Endothelial cell of umbilical vein (primary cell): ENCODE measurements at regions not wholly inside any gene's neighbourhood (a gene's known extent, or its start where the extent isn't known, plus 50 kb on each side); places are given as distances from the start of the nearest gene placed in this dataset.

ENCODE experiments used
- BruUV-seq: library from RNA; stranded (reverse); fragments of 400-500 nt; replicated peaks from 2 replicates; lab custom pipeline; 2021; lab: Mats Ljungman, UMichigan
- CTCF ChIA-PET: fragments of 300-600, 350-600 bp; sonication (Branson Sonifier 250); formaldehyde crosslinking; loops from one replicate; lab custom pipeline; 2021; ENCODE audit warnings: antibody characterized with exemption, inconsistent platforms; lab: Charles Lee
- POLR2A ChIA-PET: fragments of 300-600, 350-600 bp; sonication (Branson Sonifier 250); formaldehyde crosslinking; loops from one replicate; lab custom pipeline; 2021; ENCODE audit warnings: antibody characterized with exemption, inconsistent platforms; lab: Charles Lee
- DNase-seq: peaks from one replicate; pipeline ENCODE4 v3.0.0-alpha.2; 2011; ENCODE audit warnings: low read depth, low spot score
- FAIRE-seq: peaks from 2 replicates; lab custom pipeline; 2011; peaks lifted over from hg19 to GRCh38; lab: Jason Lieb, UNC
- H2AFZ ChIP-seq: 2 replicates; pipeline ENCODE4 v1.6.0; 2012; ENCODE audit warnings: low read depth, low read length, control low read depth, inconsistent platforms
- H3K27ac ChIP-seq: 2 replicates; pipeline ENCODE4 v1.5.1; 2011; ENCODE audit warnings: low read depth, mild to moderate bottlenecking, control low read depth, low read length, moderate library complexity; ENCODE audit not compliant: insufficient read depth
- H3K27me3 ChIP-seq, 2 experiments: 2 replicates each; pipeline versions ENCODE4 v1.6.0 to v1.6.1; 2011; ENCODE audit warnings: low read length in 2 of 2, mixed read lengths in 1 of 2; ENCODE audit not compliant: control insufficient read depth in 2 of 2, insufficient read depth in 2 of 2
- H3K36me3 ChIP-seq, 2 experiments: 2 replicates in 1 of 2; 3 replicates in 1 of 2; pipeline ENCODE4 v1.5.1; 2011; ENCODE audit warnings: low read length in 2 of 2, mild to moderate bottlenecking in 1 of 2, moderate library complexity in 1 of 2; ENCODE audit not compliant: control insufficient read depth in 2 of 2, insufficient read depth in 2 of 2; ENCODE audit errors: extremely low read depth in 1 of 2
- H3K4me1 ChIP-seq: 3 replicates; pipeline ENCODE4 v1.5.1; 2011; ENCODE audit warnings: mild to moderate bottlenecking, low read length; ENCODE audit not compliant: control insufficient read depth, insufficient read depth; ENCODE audit errors: extremely low read depth
- H3K4me2 ChIP-seq: 2 replicates; pipeline ENCODE4 v1.6.1; 2011; ENCODE audit warnings: low read length, control low read depth, mixed read lengths; ENCODE audit not compliant: insufficient read depth
- H3K4me3 ChIP-seq, 3 experiments: fragments of 200-600 bp in 1 of 3; sonication (generic), shearing (Covaris generic) in 1 of 3; replicated peaks in 1 of 3; 2 replicates each; pipeline ENCODE4 v1.5.1; 2011 to 2016; ENCODE audit warnings: control low read depth in 3 of 3, low read length in 3 of 3, mild to moderate bottlenecking in 2 of 3, inconsistent platforms in 1 of 3, low read depth in 1 of 3, moderate library complexity in 1 of 3; ENCODE audit not compliant: insufficient read depth in 1 of 3
- H3K79me2 ChIP-seq: 2 replicates; pipeline ENCODE4 v1.6.0; 2012; ENCODE audit warnings: low read length, inconsistent platforms; ENCODE audit not compliant: control insufficient read depth, insufficient read depth
- H3K9ac ChIP-seq: replicated peaks from 2 replicates; pipeline ENCODE3; 2011; ENCODE audit warnings: low read length, control low read depth; ENCODE audit not compliant: insufficient read depth; ENCODE audit errors: extremely low read depth
- H3K9me1 ChIP-seq: replicated peaks from 3 replicates; pipeline ENCODE4 v1.6.0; 2011; ENCODE audit warnings: mild to moderate bottlenecking, low read length; ENCODE audit not compliant: control insufficient read depth, insufficient read depth; ENCODE audit errors: extremely low read depth
- H3K9me3 ChIP-seq: replicated peaks from 2 replicates; pipeline ENCODE4 v1.5.1; 2012; ENCODE audit warnings: low read length, inconsistent platforms; ENCODE audit not compliant: control insufficient read depth, insufficient read depth
- H4K20me1 ChIP-seq: replicated peaks from 2 replicates; pipeline ENCODE3; 2011; ENCODE audit warnings: mild to moderate bottlenecking, low read length; ENCODE audit not compliant: control insufficient read depth, insufficient read depth; ENCODE audit errors: extremely low read depth
- CTCF ChIP-seq, 2 donors: IDR thresholded peaks; 1 replicate in 1 of 2; 2 replicates in 1 of 2; pipeline ENCODE4 v1.5.1; 2011; ENCODE audit warnings: low read length in 2 of 2, mild to moderate bottlenecking in 2 of 2, moderate library complexity in 2 of 2, control low read depth in 1 of 2, inconsistent platforms in 1 of 2, low read depth in 1 of 2; ENCODE audit not compliant: insufficient read depth in 1 of 2; ENCODE audit errors: extremely low read depth in 1 of 2
- EZH2 ChIP-seq: IDR thresholded peaks from 2 replicates; pipeline ENCODE4 v1.6.1; 2012; ENCODE audit warnings: borderline replicate concordance, low read depth, mild to moderate bottlenecking, moderate library complexity, low read length, inconsistent platforms; ENCODE audit not compliant: severe bottlenecking
- FOS ChIP-seq: IDR thresholded peaks from 2 replicates; pipeline ENCODE4 v1.6.1; 2011; ENCODE audit warnings: mild to moderate bottlenecking, low read length, moderate library complexity, borderline replicate concordance; ENCODE audit not compliant: insufficient read depth
- GATA2 ChIP-seq: IDR thresholded peaks from 2 replicates; pipeline ENCODE4 v1.7.0; 2011; ENCODE audit warnings: low read depth, mild to moderate bottlenecking, moderate library complexity, mixed read lengths, low read length; ENCODE audit not compliant: insufficient read length, insufficient read depth
- JUN ChIP-seq: IDR thresholded peaks from 2 replicates; pipeline ENCODE4 v1.6.1; 2011; ENCODE audit warnings: borderline replicate concordance, low read depth; ENCODE audit not compliant: insufficient read length, insufficient read depth
- MYC ChIP-seq: IDR thresholded peaks from one replicate; pipeline ENCODE4 v1.6.1; 2011; ENCODE audit warnings: mild to moderate bottlenecking, low read depth, low read length
- POLR2A ChIP-seq: IDR thresholded peaks from 2 replicates; pipeline ENCODE4 v1.6.1; 2012; ENCODE audit warnings: low read depth, mild to moderate bottlenecking, control low read depth, low read length
- POLR2AphosphoS5 ChIP-seq: IDR thresholded peaks from 2 replicates; pipeline ENCODE4 v1.6.1; 2012; ENCODE audit warnings: low read depth, mild to moderate bottlenecking, control low read depth, low read length, moderate library complexity; ENCODE audit not compliant: insufficient read depth
- dilution Hi-C: fragments of 300-500 bp; cut with MboI; formaldehyde crosslinking; loops from one replicate; pipeline ENCODE4 v1.15.0; 2019; ENCODE audit warnings: low sequenced_read_pairs; ENCODE audit not compliant: extremely low pct_ligation_motif_present
- intact Hi-C: fragments of 100-400 bp; cut with micrococcal nuclease; formaldehyde crosslinking; loops from one replicate; pipeline ENCODE4 v1.10.0; 2022
- TF ChIP-seq, protein P1 (sequence below): IDR thresholded peaks from 2 replicates; pipeline ENCODE4 v1.6.1; 2011; ENCODE audit not compliant: insufficient read depth, insufficient read length

GRCh38 chr7:119515962-119516361 is 757.0 kb upstream of the KCND2 start:
- Histone ChIP-seq H3K36me3 (no peaks in the 10 kb centered on the region), H4K20me1 (no peaks in the 10 kb centered on the region), H3K27me3 (no peaks in the 10 kb centered on the region), H3K27ac (no peak overlapping the region), H3K4me2 (no peak overlapping the region), H3K4me1 (no peaks in the 10 kb centered on the region), H3K79me2 (no peaks in the 10 kb centered on the region), H3K9me3 (no peaks in the 10 kb centered on the region), H3K9me1 (no peaks in the 10 kb centered on the region), H2AFZ (no peak overlapping the region), H3K4me3 (no peak overlapping the region), H3K9ac (no peak overlapping the region)
- no TSS peak for BruUV-seq
- intact Hi-C loops = no loop called here
- CTCF ChIA-PET = no interaction called here
- dilution Hi-C loops = no loop called here
- POLR2A ChIA-PET = no interaction called here
- DNase-seq (no peak), FAIRE-seq (no peak)
- TF ChIP-seq POLR2AphosphoS5 (no peak), FOS (no peak), MYC (no peak), POLR2A (no peak), JUN (no peak), EZH2 (no peak), CTCF (IDR thresholded peaks at IDR 0.05; ENCODE audit: extremely low read depth in 1 of 2, insufficient read depth in 1 of 2, low read depth in 1 of 2, low read length in 2 of 2) (no peak), GATA2 (no peak)
- TF ChIP-seq, protein P1, sequence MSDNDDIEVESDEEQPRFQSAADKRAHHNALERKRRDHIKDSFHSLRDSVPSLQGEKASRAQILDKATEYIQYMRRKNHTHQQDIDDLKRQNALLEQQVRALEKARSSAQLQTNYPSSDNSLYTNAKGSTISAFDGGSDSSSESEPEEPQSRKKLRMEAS = no peak
